Testis (tissue), 2 donors: ENCODE measurements at regions not wholly inside any gene's neighbourhood (a gene's known extent, or its start where the extent isn't known, plus 50 kb on each side); places are given as distances from the start of the nearest gene placed in this dataset.
A peak's percentile ranks its signal among the peaks of the same experiment; 100 is the strongest.

Source experiments
- CTCF ChIP-seq, 3 experiments: fragments of 450-650 bp in 2 of 3; fragments of 200-600 bp in 1 of 3; sonication (generic) in 1 of 3; IDR thresholded peaks; one replicate each; pipeline ENCODE4 v1.5.1; 2016 to 2019; ENCODE audit warnings: antibody characterized with exemption in 3 of 3, mild to moderate bottlenecking in 2 of 3, moderate library complexity in 1 of 3
- POLR2A ChIP-seq: fragments of 450-650 bp; IDR thresholded peaks from one replicate; pipeline ENCODE4 v1.6.1; 2017; ENCODE audit warnings: antibody characterized with exemption, mild to moderate bottlenecking, moderate library complexity

GRCh38 chr13:75219479-75220237, 262.3 kb downstream of the TBC1D4 start:
- TF ChIP-seq CTCF (IDR thresholded peaks at IDR 0.05) (peak; percentile 74 to 89 (median 79)), POLR2A (no peak)
